ENCODE measurements at regions not wholly inside any gene's neighbourhood (a gene's known extent, or its start where the extent isn't known, plus 50 kb on each side); places are given as distances from the start of the nearest gene placed in this dataset.
A peak's percentile ranks its signal among the peaks of the same experiment; 100 is the strongest.

DNA sequence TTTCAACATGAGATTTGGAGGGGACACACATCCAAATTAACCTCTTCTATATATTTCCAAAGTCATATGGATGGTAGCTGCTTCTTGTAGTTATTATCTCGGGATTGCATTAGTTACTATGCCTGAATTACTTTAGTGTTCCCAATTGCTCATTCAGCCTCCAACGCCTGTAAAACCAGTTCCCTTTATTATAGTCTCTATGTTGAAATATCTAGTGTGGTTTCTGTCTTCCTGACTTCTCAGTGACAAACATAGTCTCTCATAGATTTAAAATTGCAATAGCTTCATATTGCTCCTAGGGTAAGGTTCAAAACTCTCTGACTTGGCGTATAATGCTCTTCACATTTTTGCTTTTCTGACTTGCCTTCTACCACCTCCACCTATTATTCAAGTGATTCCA lies 366.4 kb downstream of the CASP12 start:
- H3K27ac ChIP-seq (ENCODE audit: low read length), result no peak overlapping the region
- peaks cover 11% of the 10 kb centered on the region for H3K4me1 ChIP-seq (ENCODE audit: insufficient read depth, low read length)
- TF ChIP-seq, protein P1, sequence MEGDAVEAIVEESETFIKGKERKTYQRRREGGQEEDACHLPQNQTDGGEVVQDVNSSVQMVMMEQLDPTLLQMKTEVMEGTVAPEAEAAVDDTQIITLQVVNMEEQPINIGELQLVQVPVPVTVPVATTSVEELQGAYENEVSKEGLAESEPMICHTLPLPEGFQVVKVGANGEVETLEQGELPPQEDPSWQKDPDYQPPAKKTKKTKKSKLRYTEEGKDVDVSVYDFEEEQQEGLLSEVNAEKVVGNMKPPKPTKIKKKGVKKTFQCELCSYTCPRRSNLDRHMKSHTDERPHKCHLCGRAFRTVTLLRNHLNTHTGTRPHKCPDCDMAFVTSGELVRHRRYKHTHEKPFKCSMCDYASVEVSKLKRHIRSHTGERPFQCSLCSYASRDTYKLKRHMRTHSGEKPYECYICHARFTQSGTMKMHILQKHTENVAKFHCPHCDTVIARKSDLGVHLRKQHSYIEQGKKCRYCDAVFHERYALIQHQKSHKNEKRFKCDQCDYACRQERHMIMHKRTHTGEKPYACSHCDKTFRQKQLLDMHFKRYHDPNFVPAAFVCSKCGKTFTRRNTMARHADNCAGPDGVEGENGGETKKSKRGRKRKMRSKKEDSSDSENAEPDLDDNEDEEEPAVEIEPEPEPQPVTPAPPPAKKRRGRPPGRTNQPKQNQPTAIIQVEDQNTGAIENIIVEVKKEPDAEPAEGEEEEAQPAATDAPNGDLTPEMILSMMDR (conservative IDR thresholded peaks at IDR 0.05; ENCODE audit: low read depth, low read length), result no peak
- TF ChIP-seq EZH2 (IDR thresholded peaks at IDR 0.05; ENCODE audit: low read length, unreplicated experiment), result no peak
- no peak for TF ChIP-seq EZH2phosphoT487 (IDR thresholded peaks at IDR 0.05; ENCODE audit: borderline replicate concordance, low read length)
- ChIA-PET CTCF (no interaction called here), POLR2A (ENCODE audit: unreplicated experiment) (interaction anchor here (0.8 kb wide), 1 partner anchor 41 kb away, joined by 5 read pairs; no protein-coding TSS in a partner anchor)
- H3F3A ChIP-seq (ENCODE audit: low read length, unreplicated experiment), result no peaks in the 10 kb centered on the region
- intact Hi-C loops (cut with micrococcal nuclease), result no loop called here
- H3K79me2 ChIP-seq (ENCODE audit: low read length), result no peaks in the 10 kb centered on the region
- BruUV-seq (replicated peaks), result no TSS peak
- no peaks in the 10 kb centered on the region for H3K9me2 ChIP-seq (replicated peaks; ENCODE audit: low read length)
- H3K27me3 ChIP-seq (ENCODE audit: low read length), result no peaks in the 10 kb centered on the region
- H3K9me3 ChIP-seq (ENCODE audit: low read length), result no peaks in the 10 kb centered on the region
- H3K4me2 ChIP-seq (ENCODE audit: low read length), result no peak overlapping the region
- H2AFZ ChIP-seq (ENCODE audit: low read length), result no peak overlapping the region
- ATAC-seq, result no peak
- no peak overlapping the region for H3K4me3 ChIP-seq (ENCODE audit: low read length)
- DNase-seq, result peak; percentile 58
- no peak overlapping the region for H3K9ac ChIP-seq (ENCODE audit: low read length)
- no peaks in the 10 kb centered on the region for H3K36me3 ChIP-seq (ENCODE audit: low read depth, low read length)
- H4K20me1 ChIP-seq (ENCODE audit: low read length), result no peaks in the 10 kb centered on the region

DNA sequence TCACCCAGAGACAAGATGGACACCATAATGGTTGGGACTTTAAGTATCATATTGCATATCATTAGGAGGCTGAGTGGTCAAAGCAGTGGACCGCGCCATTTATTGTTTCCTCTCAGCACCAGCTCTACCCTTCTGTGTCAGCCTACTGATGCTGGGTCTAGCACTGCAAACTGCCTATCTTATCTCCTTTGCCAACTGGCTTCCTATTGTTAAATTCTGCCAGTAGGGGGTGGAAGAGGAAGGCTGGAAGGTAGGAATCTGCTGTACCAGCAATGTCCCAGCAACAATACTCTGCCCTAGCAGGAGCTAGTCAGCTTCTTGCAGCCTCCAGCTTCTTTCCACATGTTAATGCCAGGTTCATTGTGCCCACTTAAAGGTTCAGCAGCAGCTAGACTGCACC lies 367.1 kb upstream of the PDGFD start:
- ChIA-PET POLR2A (ENCODE audit: unreplicated experiment) (interaction anchor here (0.8 kb wide), 1 partner anchor 41 kb away, joined by 5 read pairs; no protein-coding TSS in a partner anchor), CTCF (no interaction called here)
- H3K36me3 ChIP-seq (ENCODE audit: low read depth, low read length), result no peaks in the 10 kb centered on the region
- no peak overlapping the region for H3K27ac ChIP-seq (ENCODE audit: low read length)
- peaks cover 11% of the 10 kb centered on the region for H3K4me1 ChIP-seq (ENCODE audit: insufficient read depth, low read length)
- no peak overlapping the region for H2AFZ ChIP-seq (ENCODE audit: low read length)
- DNase-seq (peak; percentile 57), ATAC-seq (no peak; the same call in 1 of the 2 replicates)
- TF ChIP-seq, protein P1 (conservative IDR thresholded peaks at IDR 0.05; ENCODE audit: low read depth, low read length), result peak; percentile 66
- TF ChIP-seq EZH2phosphoT487 (IDR thresholded peaks at IDR 0.05; ENCODE audit: borderline replicate concordance, low read length), result no peak
- H3K27me3 ChIP-seq (ENCODE audit: low read length), result no peaks in the 10 kb centered on the region
- no peak overlapping the region for H3K4me3 ChIP-seq (ENCODE audit: low read length)
- no peaks in the 10 kb centered on the region for H3K9me2 ChIP-seq (replicated peaks; ENCODE audit: low read length)
- H3K4me2 ChIP-seq (ENCODE audit: low read length), result no peak overlapping the region
- BruUV-seq (replicated peaks), result no TSS peak
- no peaks in the 10 kb centered on the region for H3K9me3 ChIP-seq (ENCODE audit: low read length)
- no peak overlapping the region for H3K9ac ChIP-seq (ENCODE audit: low read length)
- no peaks in the 10 kb centered on the region for H3F3A ChIP-seq (ENCODE audit: low read length, unreplicated experiment)
- H3K79me2 ChIP-seq (ENCODE audit: low read length), result no peaks in the 10 kb centered on the region
- H4K20me1 ChIP-seq (ENCODE audit: low read length), result no peaks in the 10 kb centered on the region
- intact Hi-C loops (cut with micrococcal nuclease), result no loop called here

DNA sequence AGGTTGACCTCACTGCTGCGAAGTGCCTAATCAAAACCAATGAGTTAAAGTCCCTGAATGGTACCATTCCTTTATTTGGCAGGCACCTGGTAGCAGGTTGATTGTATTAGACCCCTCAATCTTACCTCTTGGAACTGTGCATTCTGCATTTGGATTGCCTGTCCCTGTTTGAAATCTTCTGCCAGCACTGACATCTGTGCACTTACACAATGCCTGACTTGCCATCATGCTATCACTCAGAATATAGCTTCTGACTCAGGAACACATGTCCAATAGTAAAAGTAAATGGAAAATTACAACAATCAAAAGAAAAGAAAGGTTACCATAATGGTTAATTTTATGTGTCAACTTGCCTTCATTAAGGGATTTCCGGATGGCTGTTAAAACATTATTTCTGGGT lies 366.0 kb upstream of the PDGFD start:
- no TSS peak for BruUV-seq (replicated peaks)
- POLR2A ChIA-PET (ENCODE audit: unreplicated experiment), result no interaction called here
- H3K4me1 ChIP-seq (ENCODE audit: insufficient read depth, low read length), result peaks cover 11% of the 10 kb centered on the region
- H3K27ac ChIP-seq (ENCODE audit: low read length), result no peak overlapping the region
- no peak overlapping the region for H2AFZ ChIP-seq (ENCODE audit: low read length)
- H3K9ac ChIP-seq (ENCODE audit: low read length), result no peak overlapping the region
- CTCF ChIA-PET, result no interaction called here
- no peak overlapping the region for H3K4me2 ChIP-seq (ENCODE audit: low read length)
- no peaks in the 10 kb centered on the region for H3K79me2 ChIP-seq (ENCODE audit: low read length)
- TF ChIP-seq EZH2phosphoT487 (IDR thresholded peaks at IDR 0.05; ENCODE audit: borderline replicate concordance, low read length), result no peak
- no peak for TF ChIP-seq EZH2 (IDR thresholded peaks at IDR 0.05; ENCODE audit: low read length, unreplicated experiment)
- TF ChIP-seq, protein P1 (conservative IDR thresholded peaks at IDR 0.05; ENCODE audit: low read depth, low read length), result no peak
- no peaks in the 10 kb centered on the region for H3F3A ChIP-seq (ENCODE audit: low read length, unreplicated experiment)
- no peaks in the 10 kb centered on the region for H3K36me3 ChIP-seq (ENCODE audit: low read depth, low read length)
- H3K9me2 ChIP-seq (replicated peaks; ENCODE audit: low read length), result no peaks in the 10 kb centered on the region
- H3K9me3 ChIP-seq (ENCODE audit: low read length), result no peaks in the 10 kb centered on the region
- no peak for DNase-seq
- intact Hi-C loops (cut with micrococcal nuclease), result no loop called here
- H3K27me3 ChIP-seq (ENCODE audit: low read length), result no peaks in the 10 kb centered on the region
- H4K20me1 ChIP-seq (ENCODE audit: low read length), result no peaks in the 10 kb centered on the region
- no peak for ATAC-seq
- no peak overlapping the region for H3K4me3 ChIP-seq (ENCODE audit: low read length)

All from PC-3 (cell line).